Fibroblast of lung (primary cell): ENCODE measurements at regions not wholly inside any gene's neighbourhood (a gene's known extent, or its start where the extent isn't known, plus 50 kb on each side); places are given as distances from the start of the nearest gene placed in this dataset.

Experiments
- EZH2 ChIP-seq: IDR thresholded peaks from 2 replicates; pipeline ENCODE4 v1.5.1; 2012; ENCODE audit warnings: low read length, control low read depth, mild to moderate bottlenecking; ENCODE audit errors: missing control alignments
- TF ChIP-seq, protein P1 (sequence below), 2 donors: IDR thresholded peaks in 1 of 2; conservative IDR thresholded peaks in 1 of 2; 1 replicate in 1 of 2; 2 replicates in 1 of 2; pipeline ENCODE4 v1.5.1; 2011 to 2012; ENCODE audit warnings: low read length in 2 of 2, control low read depth in 1 of 2, inconsistent platforms in 1 of 2, low read depth in 1 of 2, mild to moderate bottlenecking in 1 of 2

DNA sequence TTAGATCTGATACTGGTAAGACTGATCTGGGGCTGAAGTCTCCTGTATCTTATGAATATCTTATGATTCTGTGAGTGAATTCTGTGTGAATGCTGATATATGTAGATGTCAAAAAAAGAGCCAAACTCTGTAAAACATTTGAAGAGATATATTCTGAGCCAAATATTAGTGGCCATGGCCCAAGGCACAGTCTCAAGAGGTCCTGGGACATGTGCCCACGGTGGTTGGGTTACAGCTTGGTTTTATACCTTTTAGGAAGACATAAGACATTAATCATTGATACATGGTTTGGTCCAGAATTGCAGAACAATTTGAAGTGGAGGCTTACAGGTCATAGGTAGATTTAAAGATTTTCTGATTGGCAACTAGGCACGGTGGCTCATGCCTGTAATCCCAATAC lies 118.3 kb downstream of the KCNK1 start:
- TF ChIP-seq, protein P1, sequence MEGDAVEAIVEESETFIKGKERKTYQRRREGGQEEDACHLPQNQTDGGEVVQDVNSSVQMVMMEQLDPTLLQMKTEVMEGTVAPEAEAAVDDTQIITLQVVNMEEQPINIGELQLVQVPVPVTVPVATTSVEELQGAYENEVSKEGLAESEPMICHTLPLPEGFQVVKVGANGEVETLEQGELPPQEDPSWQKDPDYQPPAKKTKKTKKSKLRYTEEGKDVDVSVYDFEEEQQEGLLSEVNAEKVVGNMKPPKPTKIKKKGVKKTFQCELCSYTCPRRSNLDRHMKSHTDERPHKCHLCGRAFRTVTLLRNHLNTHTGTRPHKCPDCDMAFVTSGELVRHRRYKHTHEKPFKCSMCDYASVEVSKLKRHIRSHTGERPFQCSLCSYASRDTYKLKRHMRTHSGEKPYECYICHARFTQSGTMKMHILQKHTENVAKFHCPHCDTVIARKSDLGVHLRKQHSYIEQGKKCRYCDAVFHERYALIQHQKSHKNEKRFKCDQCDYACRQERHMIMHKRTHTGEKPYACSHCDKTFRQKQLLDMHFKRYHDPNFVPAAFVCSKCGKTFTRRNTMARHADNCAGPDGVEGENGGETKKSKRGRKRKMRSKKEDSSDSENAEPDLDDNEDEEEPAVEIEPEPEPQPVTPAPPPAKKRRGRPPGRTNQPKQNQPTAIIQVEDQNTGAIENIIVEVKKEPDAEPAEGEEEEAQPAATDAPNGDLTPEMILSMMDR (conservative IDR thresholded peaks at IDR 0.05 in 1 of 2, IDR thresholded peaks at IDR 0.05 in 1 of 2; ENCODE audit: low read depth in 1 of 2, low read length in 2 of 2) = no peak
- no peak for TF ChIP-seq EZH2
